Esophagus muscularis mucosa (tissue), 4 donors: ENCODE measurements at regions not wholly inside any gene's neighbourhood (a gene's known extent, or its start where the extent isn't known, plus 50 kb on each side); places are given as distances from the start of the nearest gene placed in this dataset.

Experiments
- DNase-seq: peaks from one replicate; pipeline ENCODE4 v3.0.0-alpha.2; 2017; ENCODE audit errors: extremely low spot score
- H3K27ac ChIP-seq, 4 donors: fragments of 200-600 bp; sonication (generic); replicated peaks in 1 of 4; 1 replicate in 3 of 4; 2 replicates in 1 of 4; pipeline ENCODE4 v1.5.1; 2016 to 2019; ENCODE audit warnings: mild to moderate bottlenecking in 1 of 4
- H3K27me3 ChIP-seq, 4 donors: fragments of 200-600 bp; sonication (generic); one replicate each; pipeline versions ENCODE4 v1.5.1 to v1.6.0; 2016 to 2019
- H3K36me3 ChIP-seq, 4 donors: fragments of 200-600 bp; sonication (generic); one replicate each; pipeline ENCODE4 v1.5.1; 2016 to 2019
- H3K4me1 ChIP-seq, 4 donors: fragments of 200-600 bp; sonication (generic); one replicate each; pipeline ENCODE4 v1.5.1; 2016 to 2019
- H3K4me3 ChIP-seq, 4 donors: fragments of 200-600 bp; sonication (generic); 1 replicate in 2 of 4; 2 replicates in 2 of 4; pipeline ENCODE4 v1.5.1; 2016 to 2019; ENCODE audit warnings: mild to moderate bottlenecking in 4 of 4, moderate library complexity in 1 of 4
- H3K9me3 ChIP-seq, 4 donors: fragments of 200-600 bp; sonication (generic); 1 replicate in 3 of 4; 2 replicates in 1 of 4; pipeline ENCODE4 v1.5.1; 2016 to 2019
- CTCF ChIP-seq, 3 experiments: fragments of 200-600 bp in 2 of 3; fragments of 450-650 bp in 1 of 3; sonication (generic) in 2 of 3; IDR thresholded peaks; one replicate each; pipeline ENCODE4 v1.5.1; 2017 to 2019; ENCODE audit warnings: antibody characterized with exemption in 3 of 3, mild to moderate bottlenecking in 2 of 3, moderate library complexity in 1 of 3
- EP300 ChIP-seq: sonication (generic); formaldehyde crosslinking; IDR thresholded peaks from one replicate; pipeline ENCODE4 v1.6.1; 2017; ENCODE audit warnings: antibody characterized with exemption
- POLR2A ChIP-seq: fragments of 450-650 bp; IDR thresholded peaks from one replicate; pipeline ENCODE4 v1.6.1; 2017; ENCODE audit warnings: antibody characterized with exemption, moderate library complexity, mild to moderate bottlenecking, low read depth
- POLR2AphosphoS5 ChIP-seq, 2 donors: sonication (generic); formaldehyde crosslinking; IDR thresholded peaks; one replicate each; pipeline ENCODE4 v1.6.1; 2017; ENCODE audit warnings: antibody characterized with exemption in 2 of 2
- WGBS: methylation state at CpG from one replicate; pipeline ENCODE4 v1.1.5; 2018; 5-methylcytosine and 5-hydroxymethylcytosine counted together
- intact Hi-C: fragments of 100-400 bp; cut with DNase I; formaldehyde crosslinking; loops from one replicate; pipeline ENCODE4 v1.15.1; 2023

GRCh38 chr9:16954040-16954439 is 83.6 kb upstream of the BNC2 start:
- Histone ChIP-seq H3K27me3 (no peaks in the 10 kb centered on the region), H3K36me3 (no peaks in the 10 kb centered on the region), H3K9me3 (no peaks in the 10 kb centered on the region), H3K4me3 (no peak overlapping the region), H3K4me1 (no peaks in the 10 kb centered on the region), H3K27ac (no peak overlapping the region)
- DNase-seq: no peak
- 96% methylated on average over 2 of the region's 2 CpGs for WGBS
- no peak for TF ChIP-seq POLR2AphosphoS5 (IDR thresholded peaks at IDR 0.05)
- TF ChIP-seq CTCF (IDR thresholded peaks at IDR 0.05): no peak
- no peak for TF ChIP-seq POLR2A
- TF ChIP-seq EP300: no peak
- intact Hi-C loops: no loop called here

GRCh38 chr9:16951502-16951901 is 81.0 kb upstream of the BNC2 start:
- H3K4me1 ChIP-seq: no peaks in the 10 kb centered on the region
- H3K36me3 ChIP-seq: no peaks in the 10 kb centered on the region
- intact Hi-C loops: no loop called here
- no peaks in the 10 kb centered on the region for H3K9me3 ChIP-seq
- H3K27me3 ChIP-seq: no peaks in the 10 kb centered on the region
- H3K27ac ChIP-seq: no peak overlapping the region
- TF ChIP-seq POLR2A (no peak), POLR2AphosphoS5 (IDR thresholded peaks at IDR 0.05) (no peak), CTCF (IDR thresholded peaks at IDR 0.05) (no peak), EP300 (no peak)
- no peak for DNase-seq
- no peak overlapping the region for H3K4me3 ChIP-seq
- WGBS: 95% methylated on average over 2 of the region's 2 CpGs

GRCh38 chr9:16950051-16950450 is 79.6 kb upstream of the BNC2 start:
- Histone ChIP-seq H3K27me3 (no peaks in the 10 kb centered on the region), H3K27ac (no peak overlapping the region), H3K4me3 (no peak overlapping the region), H3K4me1 (no peaks in the 10 kb centered on the region), H3K36me3 (no peaks in the 10 kb centered on the region), H3K9me3 (no peaks in the 10 kb centered on the region)
- no peak for DNase-seq
- 74% methylated on average over 4 of the region's 4 CpGs for WGBS
- intact Hi-C loops: no loop called here
- TF ChIP-seq POLR2A (no peak), POLR2AphosphoS5 (IDR thresholded peaks at IDR 0.05) (no peak), CTCF (IDR thresholded peaks at IDR 0.05) (no peak), EP300 (no peak)

- Histone ChIP-seq H3K4me1 (no peaks in the 10 kb centered on the region), H3K27ac (no peak overlapping the region), H3K4me3 (no peak overlapping the region), H3K9me3 (no peaks in the 10 kb centered on the region), H3K27me3 (no peaks in the 10 kb centered on the region), H3K36me3 (no peaks in the 10 kb centered on the region)
- intact Hi-C loops: no loop called here
- peak; percentile 55 for DNase-seq
- WGBS: 96% methylated on average over 2 of the region's 2 CpGs
- TF ChIP-seq CTCF (IDR thresholded peaks at IDR 0.05) (no peak), EP300 (no peak), POLR2AphosphoS5 (IDR thresholded peaks at IDR 0.05) (no peak), POLR2A (no peak)
Measured at GRCh38 chr9:16930578-16930977, 60.1 kb upstream of the BNC2 start.

- intact Hi-C loops: no loop called here
- H3K36me3 ChIP-seq: no peaks in the 10 kb centered on the region
- no peak overlapping the region for H3K27ac ChIP-seq
- DNase-seq: peak; percentile 29
- no peaks in the 10 kb centered on the region for H3K9me3 ChIP-seq
- H3K4me3 ChIP-seq: no peak overlapping the region
- H3K27me3 ChIP-seq: no peaks in the 10 kb centered on the region
- 79% methylated on average over 5 of the region's 5 CpGs for WGBS
- no peaks in the 10 kb centered on the region for H3K4me1 ChIP-seq
- TF ChIP-seq POLR2A (no peak), EP300 (no peak), POLR2AphosphoS5 (IDR thresholded peaks at IDR 0.05) (no peak), CTCF (IDR thresholded peaks at IDR 0.05) (no peak)
Measured at GRCh38 chr9:16928179-16928945, 57.9 kb upstream of the BNC2 start.
